ENCODE measurements at regions not wholly inside any gene's neighbourhood (a gene's known extent, or its start where the extent isn't known, plus 50 kb on each side); places are given as distances from the start of the nearest gene placed in this dataset.
"Not testable (repeated sequence)": the region's sequence is repeated elsewhere in the genome, so short reads cannot be mapped to it uniquely, and the experiment has no call there.

GRCh38 chr5:25393957-25394356 is 749.2 kb upstream of the CDH10 start:
- no peak for DNase-seq (ENCODE audit: low read depth)

GRCh38 chr5:25393256-25393655 is 748.5 kb upstream of the CDH10 start:
- no peak for DNase-seq (ENCODE audit: low read depth)

- no peak for DNase-seq (ENCODE audit: low read depth)
Observed at GRCh38 chr5:25387953-25388352, 743.2 kb upstream of the CDH10 start.

- DNase-seq (ENCODE audit: low read depth) = no peak
Observed at GRCh38 chr5:25362799-25363198, 718.0 kb upstream of the CDH10 start.

- no peak for DNase-seq (ENCODE audit: low read depth)
Observed at GRCh38 chr5:25358919-25359318, 714.1 kb upstream of the CDH10 start.

GRCh38 chr5:25357605-25358004 is 712.8 kb upstream of the CDH10 start:
- no peak for DNase-seq (ENCODE audit: low read depth)

GRCh38 chr5:25349746-25350145 is 705.0 kb upstream of the CDH10 start:
- no peak for DNase-seq (ENCODE audit: low read depth)

- no peak for DNase-seq (ENCODE audit: low read depth)
Observed at GRCh38 chr5:25345240-25345771, 700.5 kb upstream of the CDH10 start.

- DNase-seq (ENCODE audit: low read depth) = no peak
Observed at GRCh38 chr5:25339541-25339940, 694.8 kb upstream of the CDH10 start.

GRCh38 chr5:25334350-25334749 is 689.6 kb upstream of the CDH10 start:
- DNase-seq (ENCODE audit: low read depth) = no peak

GRCh38 chr5:25330721-25331120 is 685.9 kb upstream of the CDH10 start:
- DNase-seq (ENCODE audit: low read depth) = no peak

- no peak for DNase-seq (ENCODE audit: low read depth)
Observed at GRCh38 chr5:25327172-25327571, 682.4 kb upstream of the CDH10 start.

GRCh38 chr5:25301836-25302235 is 657.1 kb upstream of the CDH10 start:
- DNase-seq (ENCODE audit: low read depth) = no peak

GRCh38 chr5:25295067-25295466 is 650.3 kb upstream of the CDH10 start:
- no peak for DNase-seq (ENCODE audit: low read depth)

- DNase-seq (ENCODE audit: low read depth) = not testable (repeated sequence)
Observed at GRCh38 chr5:25289766-25290165, 645.0 kb upstream of the CDH10 start.

GRCh38 chr5:25286319-25286718 is 641.5 kb upstream of the CDH10 start:
- DNase-seq (ENCODE audit: low read depth) = no peak

- DNase-seq (ENCODE audit: low read depth) = no peak
Observed at GRCh38 chr5:25285136-25285535, 640.4 kb upstream of the CDH10 start.

GRCh38 chr5:25263507-25263906 is 618.7 kb upstream of the CDH10 start:
- DNase-seq (ENCODE audit: low read depth) = not testable (repeated sequence)

GRCh38 chr5:25262221-25262620 is 617.4 kb upstream of the CDH10 start:
- no peak for DNase-seq (ENCODE audit: low read depth)

- no peak for DNase-seq (ENCODE audit: low read depth)
Observed at GRCh38 chr5:25255128-25255527, 610.4 kb upstream of the CDH10 start.

GRCh38 chr5:25241981-25242380 is 597.2 kb upstream of the CDH10 start:
- no peak for DNase-seq (ENCODE audit: low read depth)

GRCh38 chr5:25238720-25239119 is 593.9 kb upstream of the CDH10 start:
- DNase-seq (ENCODE audit: low read depth) = not testable (repeated sequence)

- no peak for DNase-seq (ENCODE audit: low read depth)
Observed at GRCh38 chr5:25224316-25224982, 579.7 kb upstream of the CDH10 start.

GRCh38 chr5:25199902-25200301 is 555.1 kb upstream of the CDH10 start:
- not testable (repeated sequence) for DNase-seq (ENCODE audit: low read depth)
